Fibroblast of lung (primary cell): ENCODE measurements at regions not wholly inside any gene's neighbourhood (a gene's known extent, or its start where the extent isn't known, plus 50 kb on each side); places are given as distances from the start of the nearest gene placed in this dataset.

Experiments
- DNase-seq, 2 donors: peaks; one replicate each; pipeline versions ENCODE4 v3.0.0 to v3.0.0-alpha.2; 2010; ENCODE audit warnings: low read depth in 2 of 2
- H2AFZ ChIP-seq: 2 replicates; pipeline ENCODE4 v1.5.1; 2012; ENCODE audit warnings: low read length, control low read depth, inconsistent platforms
- H3K27ac ChIP-seq: 2 replicates; pipeline ENCODE4 v1.5.1; 2011; ENCODE audit warnings: low read length, control low read depth; ENCODE audit not compliant: insufficient read depth
- H3K27me3 ChIP-seq: 2 replicates; pipeline ENCODE4 v1.5.1; 2011; ENCODE audit warnings: mild to moderate bottlenecking, low read length; ENCODE audit not compliant: control insufficient read depth, insufficient read depth
- H3K36me3 ChIP-seq: 2 replicates; pipeline ENCODE4 v1.5.1; 2011; ENCODE audit warnings: low read length; ENCODE audit not compliant: control insufficient read depth, insufficient read depth
- H3K4me1 ChIP-seq: 2 replicates; pipeline ENCODE4 v1.5.1; 2011; ENCODE audit warnings: low read length; ENCODE audit not compliant: control insufficient read depth, insufficient read depth; ENCODE audit errors: extremely low read depth
- H3K4me2 ChIP-seq: 2 replicates; pipeline ENCODE4 v1.5.1; 2011; ENCODE audit warnings: low read length, control low read depth; ENCODE audit not compliant: insufficient read depth; ENCODE audit errors: extremely low read depth
- H3K4me3 ChIP-seq, 4 experiments: fragments of 200-600 bp in 1 of 4; sonication (generic) in 1 of 4; replicated peaks in 1 of 4; 2 replicates each; pipeline ENCODE4 v1.5.1; 2011 to 2016; ENCODE audit warnings: low read length in 4 of 4, low read depth in 3 of 4, mild to moderate bottlenecking in 3 of 4, control low read depth in 2 of 4, inconsistent platforms in 1 of 4, mixed read lengths in 1 of 4; ENCODE audit not compliant: insufficient read depth in 1 of 4; ENCODE audit errors: control extremely low read depth in 1 of 4
- H3K79me2 ChIP-seq: 2 replicates; pipeline ENCODE4 v1.5.1; 2012; ENCODE audit warnings: mild to moderate bottlenecking, low read length, inconsistent platforms; ENCODE audit not compliant: control insufficient read depth, insufficient read depth
- H3K9ac ChIP-seq: 2 replicates; pipeline ENCODE4 v1.5.1; 2011; ENCODE audit warnings: mild to moderate bottlenecking, low read length, control low read depth; ENCODE audit not compliant: insufficient read depth
- H3K9me3 ChIP-seq: 2 replicates; pipeline ENCODE4 v1.5.1; 2012; ENCODE audit warnings: low read depth, low read length; ENCODE audit not compliant: control insufficient read depth, insufficient read depth
- H4K20me1 ChIP-seq: 2 replicates; pipeline ENCODE4 v1.5.1; 2011; ENCODE audit warnings: low read length; ENCODE audit not compliant: control insufficient read depth, insufficient read depth; ENCODE audit errors: extremely low read depth
- CTCF ChIP-seq, 2 donors: IDR thresholded peaks in 1 of 2; conservative IDR thresholded peaks in 1 of 2; 1 replicate in 1 of 2; 2 replicates in 1 of 2; pipeline ENCODE4 v1.5.1; 2011 to 2012; ENCODE audit warnings: low read length in 2 of 2, control low read depth in 1 of 2, inconsistent platforms in 1 of 2, low read depth in 1 of 2, mild to moderate bottlenecking in 1 of 2
- EZH2 ChIP-seq: IDR thresholded peaks from 2 replicates; pipeline ENCODE4 v1.5.1; 2012; ENCODE audit warnings: low read length, control low read depth, mild to moderate bottlenecking; ENCODE audit errors: missing control alignments

DNA sequence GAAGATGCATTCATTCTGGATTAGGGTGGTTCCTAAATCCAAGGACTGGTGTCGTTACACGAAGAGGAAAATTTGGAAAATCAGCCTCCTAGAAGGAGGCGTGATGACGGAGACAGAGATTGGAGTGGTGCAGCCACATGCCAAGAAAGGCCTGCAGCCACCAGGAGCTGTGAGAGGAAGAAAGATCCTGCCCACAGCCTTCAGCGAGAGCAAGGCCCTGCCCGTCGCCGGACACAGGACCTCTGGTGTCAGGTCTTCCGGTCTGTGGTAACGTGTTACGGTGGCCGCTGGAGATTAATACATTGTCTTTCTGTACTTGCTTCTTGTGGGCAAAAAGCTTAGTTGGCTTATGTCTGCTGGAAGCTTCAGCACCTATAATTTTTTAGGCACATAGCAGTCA, 1045.8 kb downstream of the BRD1 start:
- no peak overlapping the region for H3K4me3 ChIP-seq
- H3K4me1 ChIP-seq, result no peaks in the 10 kb centered on the region
- H3K36me3 ChIP-seq, result no peaks in the 10 kb centered on the region
- H3K27ac ChIP-seq, result no peak overlapping the region
- H3K9me3 ChIP-seq, result peaks cover 2% of the 10 kb centered on the region
- no peak overlapping the region for H3K4me2 ChIP-seq
- H3K9ac ChIP-seq, result no peak overlapping the region
- no peak for TF ChIP-seq CTCF (conservative IDR thresholded peaks at IDR 0.05 in 1 of 2, IDR thresholded peaks at IDR 0.05 in 1 of 2; ENCODE audit: low read depth in 1 of 2, low read length in 2 of 2)
- TF ChIP-seq EZH2, result no peak
- no peaks in the 10 kb centered on the region for H4K20me1 ChIP-seq
- DNase-seq, result no peak
- H3K27me3 ChIP-seq, result no peaks in the 10 kb centered on the region
- H3K79me2 ChIP-seq, result no peaks in the 10 kb centered on the region
- H2AFZ ChIP-seq, result no peak overlapping the region

GRCh38 chr22:48781391-48781790, 1046.3 kb downstream of the BRD1 start:
- DNase-seq, result no peak
- no peaks in the 10 kb centered on the region for H3K36me3 ChIP-seq
- no peaks in the 10 kb centered on the region for H3K4me1 ChIP-seq
- TF ChIP-seq CTCF (conservative IDR thresholded peaks at IDR 0.05 in 1 of 2, IDR thresholded peaks at IDR 0.05 in 1 of 2; ENCODE audit: low read depth in 1 of 2, low read length in 2 of 2) (no peak), EZH2 (no peak)
- peaks cover 2% of the 10 kb centered on the region for H3K9me3 ChIP-seq
- no peak overlapping the region for H3K4me3 ChIP-seq
- no peaks in the 10 kb centered on the region for H3K79me2 ChIP-seq
- H3K27me3 ChIP-seq, result no peaks in the 10 kb centered on the region
- no peaks in the 10 kb centered on the region for H4K20me1 ChIP-seq
- H3K9ac ChIP-seq, result no peak overlapping the region
- no peak overlapping the region for H2AFZ ChIP-seq
- no peak overlapping the region for H3K4me2 ChIP-seq
- H3K27ac ChIP-seq, result no peak overlapping the region

DNA sequence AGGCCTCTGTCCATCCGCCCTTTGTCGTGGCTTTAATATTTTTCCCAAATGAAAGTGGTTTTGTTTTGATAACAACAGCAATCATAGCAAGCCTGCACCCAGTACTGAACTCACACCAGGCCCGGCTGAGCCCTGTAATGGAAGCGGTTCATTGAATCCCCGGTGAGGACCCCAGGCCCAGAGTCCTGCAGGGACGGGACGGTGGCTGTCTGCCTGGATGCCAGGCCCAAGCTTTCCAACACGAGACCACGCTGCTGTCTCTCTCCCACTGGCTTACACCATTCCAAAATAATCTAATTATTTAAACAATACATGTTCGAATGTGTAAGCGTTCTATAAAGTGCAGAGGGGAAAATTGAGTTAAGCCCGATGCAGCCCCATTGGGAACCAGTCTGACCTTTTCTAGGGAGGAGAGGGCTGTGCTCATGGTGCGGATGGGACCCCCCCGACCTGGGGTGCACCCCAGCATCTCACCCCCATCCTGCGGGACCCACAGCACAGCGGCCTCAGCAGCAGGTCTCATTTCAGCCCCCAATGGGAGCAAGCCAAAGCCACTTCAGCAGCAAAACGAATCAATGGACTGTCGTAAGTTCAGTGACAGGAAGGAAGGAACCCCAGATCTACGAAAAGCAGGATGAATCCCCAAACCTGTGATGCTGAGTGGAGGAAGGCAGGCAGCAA, 1046.9 kb downstream of the BRD1 start:
- Histone ChIP-seq H4K20me1 (no peaks in the 10 kb centered on the region), H3K36me3 (no peaks in the 10 kb centered on the region), H3K79me2 (no peaks in the 10 kb centered on the region), H3K27ac (no peak overlapping the region), H2AFZ (no peak overlapping the region), H3K9ac (no peak overlapping the region), H3K4me1 (no peaks in the 10 kb centered on the region), H3K9me3 (peaks cover 2% of the 10 kb centered on the region), H3K4me2 (no peak overlapping the region), H3K27me3 (no peaks in the 10 kb centered on the region), H3K4me3 (no peak overlapping the region)
- no peak for TF ChIP-seq EZH2
- TF ChIP-seq CTCF (conservative IDR thresholded peaks at IDR 0.05 in 1 of 2, IDR thresholded peaks at IDR 0.05 in 1 of 2; ENCODE audit: low read depth in 1 of 2, low read length in 2 of 2), result no peak
- DNase-seq, result no peak
